Suprapubic skin (tissue), 4 donors: ENCODE measurements at regions not wholly inside any gene's neighbourhood (a gene's known extent, or its start where the extent isn't known, plus 50 kb on each side); places are given as distances from the start of the nearest gene placed in this dataset.

Experiments
- DNase-seq, 2 donors: peaks; one replicate each; pipeline ENCODE4 v3.0.0-alpha.2; 2019; ENCODE audit warnings: low spot score in 2 of 2
- H3K27ac ChIP-seq: fragments of 200-600 bp; sonication (generic); one replicate; pipeline ENCODE4 v1.5.1; 2019
- H3K27me3 ChIP-seq: fragments of 200-600 bp; sonication (generic); one replicate; pipeline ENCODE4 v1.5.1; 2019
- H3K36me3 ChIP-seq: fragments of 200-600 bp; sonication (generic); one replicate; pipeline ENCODE4 v1.5.1; 2019
- H3K4me1 ChIP-seq: fragments of 200-600 bp; sonication (generic); one replicate; pipeline ENCODE4 v1.5.1; 2019
- H3K4me3 ChIP-seq: fragments of 200-600 bp; sonication (generic); one replicate; pipeline ENCODE4 v1.5.1; 2019; ENCODE audit warnings: mild to moderate bottlenecking
- H3K9me3 ChIP-seq: fragments of 200-600 bp; sonication (generic); one replicate; pipeline ENCODE4 v1.5.1; 2019
- EP300 ChIP-seq: sonication (generic); formaldehyde crosslinking; IDR thresholded peaks from one replicate; pipeline ENCODE4 v1.6.1; 2017; ENCODE audit warnings: antibody characterized with exemption
- POLR2A ChIP-seq, 2 donors: fragments of 450-650 bp; IDR thresholded peaks; one replicate each; pipeline ENCODE4 v1.6.1; 2017; ENCODE audit warnings: antibody characterized with exemption in 2 of 2, mild to moderate bottlenecking in 2 of 2, moderate library complexity in 2 of 2
- POLR2AphosphoS5 ChIP-seq, 3 donors: sonication (generic); formaldehyde crosslinking; IDR thresholded peaks; one replicate each; pipeline ENCODE4 v1.6.1; 2017; ENCODE audit warnings: antibody characterized with exemption in 3 of 3
- WGBS: methylation state at CpG from one replicate; pipeline ENCODE4 v1.1.5; 2018; 5-methylcytosine and 5-hydroxymethylcytosine counted together
- TF ChIP-seq, protein P1 (sequence below), 2 donors: fragments of 200-600 bp in 1 of 2; fragments of 450-650 bp in 1 of 2; sonication (generic) in 1 of 2; IDR thresholded peaks; one replicate each; pipeline ENCODE4 v1.5.1; 2016 to 2019; ENCODE audit warnings: antibody characterized with exemption in 2 of 2, mild to moderate bottlenecking in 1 of 2, moderate library complexity in 1 of 2

DNA sequence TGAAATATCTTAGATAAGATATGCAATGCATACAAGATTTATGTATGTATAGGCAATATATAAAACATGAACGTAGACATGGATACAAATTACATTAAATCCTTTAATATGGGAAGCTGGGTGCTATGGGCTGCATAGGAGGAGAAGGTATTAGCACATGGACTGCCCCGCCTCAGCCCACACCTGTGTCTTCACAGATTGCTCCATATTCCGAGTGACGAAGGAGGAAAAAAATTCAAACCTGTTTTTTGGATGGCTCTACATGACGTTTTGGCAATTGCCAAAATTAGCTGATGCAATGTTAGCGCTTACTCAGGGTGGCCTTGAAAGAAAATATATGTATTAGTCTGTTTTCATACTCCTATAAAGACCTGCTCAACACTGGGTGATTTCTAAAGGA, 223.4 kb upstream of the SLCO3A1 start:
- no peak overlapping the region for H3K4me3 ChIP-seq
- no peaks in the 10 kb centered on the region for H3K36me3 ChIP-seq
- no peaks in the 10 kb centered on the region for H3K9me3 ChIP-seq
- no peak overlapping the region for H3K27ac ChIP-seq
- WGBS = 68% methylated on average over 6 of the region's 6 CpGs
- no peak for TF ChIP-seq EP300
- TF ChIP-seq POLR2A (IDR thresholded peaks at IDR 0.05) = no peak
- no peak for TF ChIP-seq POLR2AphosphoS5 (IDR thresholded peaks at IDR 0.05)
- TF ChIP-seq, protein P1, sequence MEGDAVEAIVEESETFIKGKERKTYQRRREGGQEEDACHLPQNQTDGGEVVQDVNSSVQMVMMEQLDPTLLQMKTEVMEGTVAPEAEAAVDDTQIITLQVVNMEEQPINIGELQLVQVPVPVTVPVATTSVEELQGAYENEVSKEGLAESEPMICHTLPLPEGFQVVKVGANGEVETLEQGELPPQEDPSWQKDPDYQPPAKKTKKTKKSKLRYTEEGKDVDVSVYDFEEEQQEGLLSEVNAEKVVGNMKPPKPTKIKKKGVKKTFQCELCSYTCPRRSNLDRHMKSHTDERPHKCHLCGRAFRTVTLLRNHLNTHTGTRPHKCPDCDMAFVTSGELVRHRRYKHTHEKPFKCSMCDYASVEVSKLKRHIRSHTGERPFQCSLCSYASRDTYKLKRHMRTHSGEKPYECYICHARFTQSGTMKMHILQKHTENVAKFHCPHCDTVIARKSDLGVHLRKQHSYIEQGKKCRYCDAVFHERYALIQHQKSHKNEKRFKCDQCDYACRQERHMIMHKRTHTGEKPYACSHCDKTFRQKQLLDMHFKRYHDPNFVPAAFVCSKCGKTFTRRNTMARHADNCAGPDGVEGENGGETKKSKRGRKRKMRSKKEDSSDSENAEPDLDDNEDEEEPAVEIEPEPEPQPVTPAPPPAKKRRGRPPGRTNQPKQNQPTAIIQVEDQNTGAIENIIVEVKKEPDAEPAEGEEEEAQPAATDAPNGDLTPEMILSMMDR (IDR thresholded peaks at IDR 0.05) = no peak
- H3K27me3 ChIP-seq = no peaks in the 10 kb centered on the region
- H3K4me1 ChIP-seq = peaks cover 9% of the 10 kb centered on the region
- no peak for DNase-seq

DNA sequence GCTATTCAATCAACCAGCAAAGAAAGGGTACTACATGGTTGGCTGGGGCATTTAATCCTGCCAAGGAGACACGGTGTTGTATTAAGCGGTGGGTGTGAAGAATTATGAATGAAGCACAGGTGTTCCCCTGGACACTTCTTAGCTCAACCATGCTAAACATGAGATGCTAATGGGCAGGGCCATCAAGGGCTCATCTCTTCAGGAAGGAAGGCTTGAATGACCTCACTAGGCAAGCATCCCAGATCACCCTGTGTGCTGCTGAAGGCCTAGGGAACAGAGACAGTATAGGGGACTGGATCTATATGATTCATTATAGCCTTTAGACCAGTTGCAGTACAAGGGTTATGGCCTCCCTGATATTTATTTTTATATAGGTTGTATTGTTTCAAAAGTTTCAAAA, 221.3 kb upstream of the SLCO3A1 start:
- TF ChIP-seq EP300 (no peak), POLR2A (IDR thresholded peaks at IDR 0.05) (no peak), POLR2AphosphoS5 (IDR thresholded peaks at IDR 0.05) (no peak)
- TF ChIP-seq, protein P1 (IDR thresholded peaks at IDR 0.05) = no peak
- H3K9me3 ChIP-seq = no peaks in the 10 kb centered on the region
- no peak overlapping the region for H3K27ac ChIP-seq
- H3K27me3 ChIP-seq = no peaks in the 10 kb centered on the region
- H3K36me3 ChIP-seq = no peaks in the 10 kb centered on the region
- 94% methylated on average over 2 of the region's 2 CpGs for WGBS
- peaks cover 9% of the 10 kb centered on the region for H3K4me1 ChIP-seq
- no peak overlapping the region for H3K4me3 ChIP-seq
- no peak for DNase-seq

DNA sequence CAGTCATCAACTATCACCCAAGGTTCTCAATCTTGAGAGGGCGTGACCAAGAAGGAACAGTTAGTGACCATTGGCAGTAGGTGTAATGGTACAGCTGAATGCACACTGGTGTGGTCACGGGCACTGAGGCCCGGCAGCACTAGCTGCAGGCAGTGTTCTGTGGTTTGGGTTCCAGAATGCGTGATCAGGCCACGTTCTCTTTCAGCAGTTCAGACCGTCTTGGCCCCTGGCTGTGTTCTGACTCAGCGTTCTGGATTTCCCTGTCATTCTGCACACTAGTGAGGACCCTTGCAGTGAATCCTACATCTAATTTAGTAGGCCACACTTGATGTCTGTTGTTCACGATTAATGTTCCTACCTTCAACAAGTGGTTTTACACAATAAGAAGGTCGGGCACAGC, 220.5 kb upstream of the SLCO3A1 start:
- no peak for DNase-seq

DNA sequence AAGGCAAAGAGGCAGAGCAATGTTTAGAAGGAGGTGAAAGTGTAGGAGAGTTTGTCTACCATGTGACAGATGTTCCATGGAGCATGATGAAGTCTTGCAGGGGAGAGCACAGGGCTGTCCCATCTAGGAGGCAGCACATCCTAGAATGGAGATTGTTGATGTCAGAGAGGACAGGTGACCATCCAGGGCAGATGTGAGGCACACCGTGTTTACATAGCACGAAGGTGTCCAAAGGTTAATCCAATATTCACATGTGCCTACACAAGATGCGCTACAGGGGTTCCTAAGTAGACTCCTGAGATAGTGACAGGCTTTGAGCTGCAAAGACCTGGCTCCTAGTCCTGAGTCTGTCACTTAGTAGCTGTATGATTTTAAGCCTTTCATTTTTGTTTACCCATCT, 219.3 kb upstream of the SLCO3A1 start:
- TF ChIP-seq POLR2A (IDR thresholded peaks at IDR 0.05) (no peak), EP300 (no peak), POLR2AphosphoS5 (IDR thresholded peaks at IDR 0.05) (no peak)
- TF ChIP-seq, protein P1 (IDR thresholded peaks at IDR 0.05) = no peak
- H3K36me3 ChIP-seq = no peaks in the 10 kb centered on the region
- no peak for DNase-seq
- no peaks in the 10 kb centered on the region for H3K4me1 ChIP-seq
- no peaks in the 10 kb centered on the region for H3K27me3 ChIP-seq
- WGBS = 97% methylated on average over 3 of the region's 3 CpGs
- H3K9me3 ChIP-seq = no peaks in the 10 kb centered on the region
- H3K27ac ChIP-seq = no peak overlapping the region
- no peak overlapping the region for H3K4me3 ChIP-seq

More for the DNA sequence above, 220.5 kb upstream of the SLCO3A1 start:
- no peak overlapping the region for H3K4me3 ChIP-seq
- H3K27me3 ChIP-seq = no peaks in the 10 kb centered on the region
- peaks cover 6% of the 10 kb centered on the region for H3K4me1 ChIP-seq
- TF ChIP-seq, protein P1 (IDR thresholded peaks at IDR 0.05) = no peak
- no peak for TF ChIP-seq POLR2AphosphoS5 (IDR thresholded peaks at IDR 0.05)
- TF ChIP-seq EP300 = no peak
- TF ChIP-seq POLR2A (IDR thresholded peaks at IDR 0.05) = no peak
- 86% methylated on average over 9 of the region's 9 CpGs for WGBS
- H3K9me3 ChIP-seq = no peaks in the 10 kb centered on the region
- H3K36me3 ChIP-seq = no peaks in the 10 kb centered on the region
- H3K27ac ChIP-seq = no peak overlapping the region

DNA sequence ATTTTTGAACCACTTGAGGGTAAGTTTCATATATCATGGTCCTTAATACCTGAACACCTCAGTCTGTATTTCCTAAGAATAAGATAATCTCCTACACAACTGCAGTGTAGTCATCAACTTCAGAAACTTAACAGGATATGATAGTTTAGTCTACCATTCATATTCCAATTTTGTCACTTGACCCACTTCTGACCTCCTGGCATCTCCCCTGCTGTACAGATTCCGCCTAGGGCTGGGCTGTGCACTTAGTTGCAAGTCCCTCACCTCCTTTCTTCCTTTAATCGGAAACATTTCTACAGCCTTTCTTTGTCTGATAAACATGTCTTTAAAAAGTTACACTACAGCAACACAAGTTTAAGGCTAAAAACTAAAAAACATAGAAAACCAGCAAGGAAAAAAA, 218.4 kb upstream of the SLCO3A1 start:
- H3K27ac ChIP-seq = no peak overlapping the region
- no peaks in the 10 kb centered on the region for H3K4me1 ChIP-seq
- no peak for TF ChIP-seq EP300
- TF ChIP-seq, protein P1 (IDR thresholded peaks at IDR 0.05) = no peak
- TF ChIP-seq POLR2AphosphoS5 (IDR thresholded peaks at IDR 0.05) = no peak
- TF ChIP-seq POLR2A (IDR thresholded peaks at IDR 0.05) = no peak
- no peaks in the 10 kb centered on the region for H3K36me3 ChIP-seq
- DNase-seq = no peak
- peaks cover 6% of the 10 kb centered on the region for H3K9me3 ChIP-seq
- H3K4me3 ChIP-seq = no peak overlapping the region
- no peaks in the 10 kb centered on the region for H3K27me3 ChIP-seq
- 81% methylated on average over 2 of the region's 2 CpGs for WGBS
